CD4-positive, alpha-beta T cell (primary cell): ENCODE measurements at regions not wholly inside any gene's neighbourhood (a gene's known extent, or its start where the extent isn't known, plus 50 kb on each side); places are given as distances from the start of the nearest gene placed in this dataset.

Source experiments
- ATAC-seq: fragments of 200-7000 bp; cut with Tn5 transposase; one replicate; pipeline ENCODE4 v1.10.0; 2022; ENCODE audit warnings: mild to moderate bottlenecking; ENCODE audit not compliant: poor library complexity
- CTCF ChIA-PET: fragments of 350-600 bp; sonication (Branson Sonifier 250); formaldehyde crosslinking; loops from one replicate; lab custom pipeline; 2021; ENCODE audit warnings: antibody characterized with exemption, inconsistent platforms; lab: Charles Lee
- POLR2A ChIA-PET: fragments of 350-600 bp; sonication (Branson Sonifier 250); formaldehyde crosslinking; loops from one replicate; lab custom pipeline; 2021; ENCODE audit warnings: antibody characterized with exemption, inconsistent platforms; lab: Charles Lee
- DNase-seq, 14 experiments: peaks; one replicate each; pipeline ENCODE4 v3.0.0-alpha.2; 2013 to 2020; ENCODE audit warnings: mixed read lengths in 2 of 14
- H3K27ac ChIP-seq, 2 donors: one replicate each; pipeline versions ENCODE4 v1.5.1 to v1.7.0; 2013; ENCODE audit warnings: low read length in 2 of 2, low read depth in 1 of 2, mild to moderate bottlenecking in 1 of 2
- H3K27me3 ChIP-seq, 2 experiments: 1 replicate in 1 of 2; 2 replicates in 1 of 2; pipeline versions ENCODE4 v1.6.1 to v1.7.0; 2013; ENCODE audit warnings: low read length in 2 of 2, control low read depth in 1 of 2, mild to moderate bottlenecking in 1 of 2, moderate library complexity in 1 of 2; ENCODE audit not compliant: insufficient read depth in 2 of 2, control insufficient read depth in 1 of 2
- H3K36me3 ChIP-seq: one replicate; pipeline ENCODE4 v1.6.1; 2013; ENCODE audit warnings: low read length, control low read depth; ENCODE audit not compliant: insufficient read depth
- H3K4me1 ChIP-seq: one replicate; pipeline ENCODE4 v1.6.1; 2013; ENCODE audit warnings: low read length, control low read depth; ENCODE audit not compliant: insufficient read depth
- H3K4me3 ChIP-seq: one replicate; pipeline ENCODE4 v1.5.1; 2013; ENCODE audit warnings: mild to moderate bottlenecking, low read length, moderate library complexity
- H3K9me3 ChIP-seq, 2 experiments: 1 replicate in 1 of 2; 2 replicates in 1 of 2; pipeline versions ENCODE4 v1.6.1 to v1.7.0; 2013; ENCODE audit warnings: low read length in 2 of 2, mild to moderate bottlenecking in 2 of 2, control low read depth in 1 of 2, moderate library complexity in 1 of 2; ENCODE audit not compliant: control insufficient read depth in 1 of 2, insufficient read depth in 1 of 2
- H3K27ac Mint-ChIP-seq: one replicate; pipeline ENCODE4 v1.8.0; 2020; ENCODE audit warnings: mixed read lengths
- H3K27me3 Mint-ChIP-seq: one replicate; pipeline ENCODE4 v1.8.0; 2021; ENCODE audit warnings: mixed read lengths
- H3K36me3 Mint-ChIP-seq: one replicate; pipeline ENCODE4 v1.8.0; 2021; ENCODE audit warnings: low read depth, mixed read lengths
- H3K4me1 Mint-ChIP-seq: one replicate; pipeline ENCODE4 v1.8.0; 2021; ENCODE audit warnings: low read depth, mixed read lengths
- H3K4me3 Mint-ChIP-seq: one replicate; pipeline ENCODE4 v1.8.0; 2020; ENCODE audit warnings: mild to moderate bottlenecking, mixed read lengths
- H3K9me3 Mint-ChIP-seq: one replicate; pipeline ENCODE4 v1.8.0; 2020; ENCODE audit warnings: mixed read lengths
- intact Hi-C, 2 experiments: fragments of 100-400 bp; cut with DNase I in 1 of 2; cut with micrococcal nuclease in 1 of 2; formaldehyde crosslinking; loops; one replicate each; pipeline versions ENCODE4 v1.15.1 to v1.9.0; 2023 to 2025; cut with DNase I, micrococcal nuclease
- TF ChIP-seq, protein P1 (sequence below): fragments of 200-600 bp; IDR thresholded peaks from one replicate; pipeline ENCODE4 v1.8.0; 2022; ENCODE audit warnings: antibody characterized with exemption, mild to moderate bottlenecking

- H3K4me1 Mint-ChIP-seq: no peaks in the 10 kb centered on the region
These were observed 625.9 kb upstream of the RAG2 start for GRCh38 chr11:37223962-37224361.

DNA sequence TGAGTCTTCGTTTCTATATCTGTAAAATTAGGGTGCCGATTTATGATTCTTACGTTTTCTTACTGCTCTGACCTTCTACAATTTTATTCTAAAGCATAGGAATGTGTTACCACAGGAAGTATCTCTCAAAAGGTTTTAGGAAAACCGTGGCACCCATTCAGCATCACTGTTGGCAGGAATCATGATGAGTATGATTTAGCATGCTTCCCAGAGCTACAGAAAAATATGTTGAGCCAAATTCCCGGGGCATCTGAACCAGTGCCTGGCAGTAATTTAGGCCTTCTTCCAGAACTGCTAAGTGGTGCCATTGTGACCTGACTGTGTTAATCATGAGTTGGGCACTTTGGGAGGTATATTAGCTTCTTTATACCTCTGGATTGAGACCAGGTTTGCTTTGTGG, 605.0 kb upstream of the RAG2 start:
- peaks cover 8% of the 10 kb centered on the region for H3K9me3 Mint-ChIP-seq
- DNase-seq (no peak), ATAC-seq (no peak)
- H3K36me3 Mint-ChIP-seq: no peaks in the 10 kb centered on the region
- intact Hi-C loops: no loop called here
- ChIA-PET CTCF (no interaction called here), POLR2A (no interaction called here)
- TF ChIP-seq, protein P1, sequence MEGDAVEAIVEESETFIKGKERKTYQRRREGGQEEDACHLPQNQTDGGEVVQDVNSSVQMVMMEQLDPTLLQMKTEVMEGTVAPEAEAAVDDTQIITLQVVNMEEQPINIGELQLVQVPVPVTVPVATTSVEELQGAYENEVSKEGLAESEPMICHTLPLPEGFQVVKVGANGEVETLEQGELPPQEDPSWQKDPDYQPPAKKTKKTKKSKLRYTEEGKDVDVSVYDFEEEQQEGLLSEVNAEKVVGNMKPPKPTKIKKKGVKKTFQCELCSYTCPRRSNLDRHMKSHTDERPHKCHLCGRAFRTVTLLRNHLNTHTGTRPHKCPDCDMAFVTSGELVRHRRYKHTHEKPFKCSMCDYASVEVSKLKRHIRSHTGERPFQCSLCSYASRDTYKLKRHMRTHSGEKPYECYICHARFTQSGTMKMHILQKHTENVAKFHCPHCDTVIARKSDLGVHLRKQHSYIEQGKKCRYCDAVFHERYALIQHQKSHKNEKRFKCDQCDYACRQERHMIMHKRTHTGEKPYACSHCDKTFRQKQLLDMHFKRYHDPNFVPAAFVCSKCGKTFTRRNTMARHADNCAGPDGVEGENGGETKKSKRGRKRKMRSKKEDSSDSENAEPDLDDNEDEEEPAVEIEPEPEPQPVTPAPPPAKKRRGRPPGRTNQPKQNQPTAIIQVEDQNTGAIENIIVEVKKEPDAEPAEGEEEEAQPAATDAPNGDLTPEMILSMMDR: no peak
- no peak overlapping the region for H3K4me3 Mint-ChIP-seq
- no peaks in the 10 kb centered on the region for H3K27me3 Mint-ChIP-seq
- Histone ChIP-seq H3K27ac (no peak overlapping the region), H3K36me3 (no peaks in the 10 kb centered on the region), H3K27me3 (no peaks in the 10 kb centered on the region), H3K4me3 (no peak overlapping the region), H3K9me3 (peaks cover 0 to 11% of the 10 kb centered on the region in 2 experiments), H3K4me1 (no peaks in the 10 kb centered on the region)
- H3K27ac Mint-ChIP-seq: no peak overlapping the region
- H3K4me1 Mint-ChIP-seq: no peaks in the 10 kb centered on the region

More at GRCh38 chr11:37223962-37224361, 625.9 kb upstream of the RAG2 start:
- Histone ChIP-seq H3K27me3 (no peaks in the 10 kb centered on the region), H3K9me3 (peaks cover 9 to 15% of the 10 kb centered on the region in 2 experiments), H3K36me3 (no peaks in the 10 kb centered on the region), H3K4me1 (no peaks in the 10 kb centered on the region), H3K27ac (no peak overlapping the region), H3K4me3 (no peak overlapping the region)
- no peak overlapping the region for H3K27ac Mint-ChIP-seq
- no peaks in the 10 kb centered on the region for H3K36me3 Mint-ChIP-seq
- TF ChIP-seq, protein P1: no peak
- ATAC-seq (no peak), DNase-seq (no peak)
- intact Hi-C loops: no loop called here
- peaks cover 4% of the 10 kb centered on the region for H3K9me3 Mint-ChIP-seq
- H3K27me3 Mint-ChIP-seq: no peaks in the 10 kb centered on the region
- ChIA-PET CTCF (no interaction called here), POLR2A (no interaction called here)
- H3K4me3 Mint-ChIP-seq: no peak overlapping the region

GRCh38 chr11:37199082-37199481, 601.0 kb upstream of the RAG2 start:
- intact Hi-C loops: no loop called here
- DNase-seq: no peak
- Mint-ChIP-seq H3K27me3 (no peaks in the 10 kb centered on the region), H3K9me3 (peaks cover 7% of the 10 kb centered on the region), H3K27ac (no peak overlapping the region), H3K4me1 (no peaks in the 10 kb centered on the region), H3K36me3 (no peaks in the 10 kb centered on the region), H3K4me3 (no peak overlapping the region)
- no peak for ATAC-seq
- Histone ChIP-seq H3K4me1 (no peaks in the 10 kb centered on the region), H3K36me3 (no peaks in the 10 kb centered on the region), H3K27ac (no peak overlapping the region), H3K4me3 (no peak overlapping the region), H3K27me3 (no peaks in the 10 kb centered on the region), H3K9me3 (peaks cover 0 to 18% of the 10 kb centered on the region in 2 experiments)
- ChIA-PET POLR2A (no interaction called here), CTCF (no interaction called here)
- TF ChIP-seq, protein P1: no peak
